Nephron progenitor cell (in vitro differentiated cells): ENCODE measurements at regions not wholly inside any gene's neighbourhood (a gene's known extent, or its start where the extent isn't known, plus 50 kb on each side); places are given as distances from the start of the nearest gene placed in this dataset.
"Not testable (repeated sequence)": the region's sequence is repeated elsewhere in the genome, so short reads cannot be mapped to it uniquely, and the experiment has no call there.

Experiments
- DNase-seq: peaks from one replicate; pipeline ENCODE4 v3.0.0; 2021
- H3K27ac Mint-ChIP-seq: 2 replicates; pipeline ENCODE4 v1.8.0; 2021; ENCODE audit warnings: mild to moderate bottlenecking, moderate library complexity, mixed read lengths
- H3K27me3 Mint-ChIP-seq: 2 replicates; pipeline ENCODE4 v1.8.0; 2021; ENCODE audit warnings: mild to moderate bottlenecking, low read depth, mixed read lengths; ENCODE audit not compliant: poor library complexity
- H3K36me3 Mint-ChIP-seq: 2 replicates; pipeline ENCODE4 v1.8.0; 2021; ENCODE audit warnings: low read depth, mixed read lengths
- H3K4me1 Mint-ChIP-seq: 2 replicates; pipeline ENCODE4 v1.8.0; 2021; ENCODE audit warnings: mixed read lengths
- H3K4me3 Mint-ChIP-seq: 2 replicates; pipeline ENCODE4 v1.8.0; 2021; ENCODE audit warnings: mild to moderate bottlenecking, moderate library complexity, mixed read lengths
- H3K9me3 Mint-ChIP-seq: 2 replicates; pipeline ENCODE4 v1.8.0; 2021; ENCODE audit warnings: mild to moderate bottlenecking, moderate library complexity, mixed read lengths
- TF ChIP-seq, protein P1 (sequence below): fragments of 200-600 bp; sonication (generic); IDR thresholded peaks from 2 replicates; pipeline ENCODE4 v1.5.0; 2021; ENCODE audit warnings: antibody characterized with exemption

DNA sequence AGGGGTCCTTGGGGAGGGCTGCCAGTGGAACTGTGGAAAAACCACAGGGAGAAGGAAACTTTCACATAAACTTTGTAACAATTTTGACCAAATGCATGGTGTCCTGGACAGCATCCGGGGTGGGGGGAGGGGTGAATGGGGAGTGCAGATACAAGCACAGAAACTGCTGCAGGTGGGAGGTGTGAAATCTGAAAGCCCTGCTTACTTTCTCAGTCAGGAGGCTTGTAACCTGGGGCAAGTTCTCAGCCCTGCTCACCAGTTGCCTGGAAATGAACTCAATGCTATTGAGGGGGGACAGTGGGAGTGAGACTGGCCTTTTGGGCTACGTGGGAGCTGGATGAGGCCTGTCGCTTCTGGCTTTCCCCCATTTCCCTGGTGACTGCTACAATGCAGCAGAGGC is 694.5 kb upstream of the ZNF608 start:
- H3K4me3 Mint-ChIP-seq = no peak overlapping the region
- H3K9me3 Mint-ChIP-seq = peaks cover 94% of the 10 kb centered on the region
- H3K36me3 Mint-ChIP-seq = peaks cover 71% of the 10 kb centered on the region
- H3K4me1 Mint-ChIP-seq = peaks cover 9% of the 10 kb centered on the region
- peaks cover 8% of the 10 kb centered on the region for H3K27me3 Mint-ChIP-seq
- TF ChIP-seq, protein P1, sequence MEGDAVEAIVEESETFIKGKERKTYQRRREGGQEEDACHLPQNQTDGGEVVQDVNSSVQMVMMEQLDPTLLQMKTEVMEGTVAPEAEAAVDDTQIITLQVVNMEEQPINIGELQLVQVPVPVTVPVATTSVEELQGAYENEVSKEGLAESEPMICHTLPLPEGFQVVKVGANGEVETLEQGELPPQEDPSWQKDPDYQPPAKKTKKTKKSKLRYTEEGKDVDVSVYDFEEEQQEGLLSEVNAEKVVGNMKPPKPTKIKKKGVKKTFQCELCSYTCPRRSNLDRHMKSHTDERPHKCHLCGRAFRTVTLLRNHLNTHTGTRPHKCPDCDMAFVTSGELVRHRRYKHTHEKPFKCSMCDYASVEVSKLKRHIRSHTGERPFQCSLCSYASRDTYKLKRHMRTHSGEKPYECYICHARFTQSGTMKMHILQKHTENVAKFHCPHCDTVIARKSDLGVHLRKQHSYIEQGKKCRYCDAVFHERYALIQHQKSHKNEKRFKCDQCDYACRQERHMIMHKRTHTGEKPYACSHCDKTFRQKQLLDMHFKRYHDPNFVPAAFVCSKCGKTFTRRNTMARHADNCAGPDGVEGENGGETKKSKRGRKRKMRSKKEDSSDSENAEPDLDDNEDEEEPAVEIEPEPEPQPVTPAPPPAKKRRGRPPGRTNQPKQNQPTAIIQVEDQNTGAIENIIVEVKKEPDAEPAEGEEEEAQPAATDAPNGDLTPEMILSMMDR = no peak
- no peak overlapping the region for H3K27ac Mint-ChIP-seq
- no peak for DNase-seq

DNA sequence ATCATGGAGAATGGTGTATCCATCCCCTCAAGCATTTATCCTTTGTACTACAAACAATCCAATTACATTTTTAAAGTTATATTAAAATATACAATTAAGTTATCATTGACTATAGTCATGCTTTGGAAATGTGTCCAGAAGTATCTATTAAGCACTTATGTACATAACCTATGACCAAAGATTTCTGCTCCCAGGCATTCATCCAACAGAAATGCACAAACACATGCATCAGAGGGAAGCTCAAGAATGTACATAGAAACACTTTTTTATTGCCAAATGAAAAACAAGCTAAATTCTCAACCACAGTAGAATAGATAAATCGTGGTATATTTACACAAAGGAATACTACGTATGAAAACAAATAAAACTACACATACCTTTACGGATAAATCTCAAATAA is 700.5 kb upstream of the ZNF608 start:
- no peak for DNase-seq
- peaks cover 49% of the 10 kb centered on the region for H3K9me3 Mint-ChIP-seq
- H3K4me1 Mint-ChIP-seq = no peaks in the 10 kb centered on the region
- H3K36me3 Mint-ChIP-seq = peaks cover 34% of the 10 kb centered on the region
- H3K27ac Mint-ChIP-seq = no peak overlapping the region
- TF ChIP-seq, protein P1 = no peak
- H3K4me3 Mint-ChIP-seq = no peak overlapping the region
- H3K27me3 Mint-ChIP-seq = peaks cover 5% of the 10 kb centered on the region

DNA sequence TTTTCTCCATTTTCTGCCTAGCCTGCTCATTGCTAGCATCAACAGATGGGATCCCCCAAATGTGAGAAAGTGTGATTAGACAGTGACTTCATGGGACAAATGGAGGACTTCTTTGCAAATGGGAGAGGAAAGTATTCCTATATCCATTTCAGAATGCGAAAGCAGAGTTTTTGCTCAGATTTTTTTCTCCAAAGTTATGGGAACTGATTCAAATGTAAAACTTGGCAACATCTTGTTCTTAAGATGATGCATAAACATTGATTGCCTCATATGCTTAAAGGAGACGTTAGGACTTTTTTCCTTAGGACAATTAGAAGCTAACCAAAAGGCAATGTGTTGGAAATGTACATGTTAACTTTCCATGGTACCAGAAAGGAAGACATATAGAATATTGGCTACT is 704.3 kb upstream of the ZNF608 start:
- no peak for DNase-seq
- Mint-ChIP-seq H3K9me3 (peaks cover 19% of the 10 kb centered on the region), H3K4me3 (no peak overlapping the region), H3K36me3 (peaks cover 5% of the 10 kb centered on the region), H3K27ac (no peak overlapping the region), H3K27me3 (no peaks in the 10 kb centered on the region), H3K4me1 (peaks cover 12% of the 10 kb centered on the region)
- TF ChIP-seq, protein P1 = no peak

DNA sequence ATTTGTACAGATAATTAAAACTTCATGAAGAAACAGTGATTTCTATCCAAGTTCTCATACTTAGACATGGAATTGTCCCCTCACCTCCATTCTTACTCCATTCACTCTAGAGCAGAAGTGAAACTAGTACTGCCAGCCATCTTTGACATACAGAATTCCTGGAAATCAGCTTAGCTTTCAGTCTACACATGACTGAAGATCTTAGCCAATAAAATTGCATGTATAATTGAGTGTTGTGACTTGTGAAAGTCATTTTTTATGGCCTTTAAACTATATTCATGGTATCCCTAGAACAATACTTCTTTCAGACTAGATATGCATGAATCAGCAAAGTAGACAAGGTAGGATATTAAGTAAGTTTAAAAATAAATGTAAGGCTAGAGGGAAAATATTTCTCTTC is 705.2 kb upstream of the ZNF608 start:
- Mint-ChIP-seq H3K27me3 (no peaks in the 10 kb centered on the region), H3K27ac (no peak overlapping the region), H3K9me3 (peaks cover 18% of the 10 kb centered on the region), H3K4me1 (peaks cover 12% of the 10 kb centered on the region), H3K36me3 (peaks cover 11% of the 10 kb centered on the region), H3K4me3 (no peak overlapping the region)
- TF ChIP-seq, protein P1 = no peak
- DNase-seq = no peak

DNA sequence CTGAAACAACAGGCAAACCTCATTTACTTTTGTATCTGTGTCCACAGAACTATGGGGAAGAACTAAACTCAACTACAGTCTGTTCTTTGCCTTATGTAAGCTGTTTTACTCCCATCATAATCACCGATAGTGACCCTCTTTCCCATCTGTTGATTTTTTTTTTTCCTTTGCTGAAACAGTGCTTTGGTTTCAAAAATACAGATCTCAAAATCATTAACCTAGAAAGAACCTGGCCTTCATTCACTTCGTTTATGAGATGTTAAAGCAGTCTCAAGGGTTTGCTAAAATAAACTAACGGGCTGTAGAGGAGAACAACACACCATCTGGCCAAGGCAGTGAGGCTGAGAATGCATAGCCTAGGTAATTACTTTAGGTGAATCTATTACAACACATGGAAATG is 706.6 kb upstream of the ZNF608 start:
- TF ChIP-seq, protein P1 = no peak
- peaks cover 12% of the 10 kb centered on the region for H3K4me1 Mint-ChIP-seq
- no peak overlapping the region for H3K27ac Mint-ChIP-seq
- H3K9me3 Mint-ChIP-seq = peaks cover 29% of the 10 kb centered on the region
- peaks cover 21% of the 10 kb centered on the region for H3K36me3 Mint-ChIP-seq
- no peak for DNase-seq
- no peak overlapping the region for H3K4me3 Mint-ChIP-seq
- no peaks in the 10 kb centered on the region for H3K27me3 Mint-ChIP-seq

DNA sequence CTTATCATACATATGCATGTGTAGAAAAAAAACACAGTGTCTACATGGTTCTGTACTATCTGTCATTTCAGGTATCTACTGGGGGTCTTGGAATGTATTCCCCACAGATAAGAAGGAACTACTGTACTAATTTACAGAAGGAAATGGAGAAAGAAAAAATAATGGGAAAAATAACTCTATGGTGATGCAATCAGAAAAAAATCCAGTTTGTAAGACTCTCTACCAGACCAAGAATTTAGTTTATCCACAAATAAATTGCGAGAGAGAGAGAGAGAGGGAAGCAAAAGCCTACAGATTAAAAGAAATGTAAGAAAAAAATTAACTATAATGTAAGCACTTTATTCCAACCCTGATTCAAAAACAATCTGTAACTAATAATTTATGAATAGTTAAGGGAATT is 708.6 kb upstream of the ZNF608 start:
- H3K36me3 Mint-ChIP-seq = peaks cover 34% of the 10 kb centered on the region
- H3K4me3 Mint-ChIP-seq = no peak overlapping the region
- H3K27me3 Mint-ChIP-seq = no peaks in the 10 kb centered on the region
- peaks cover 48% of the 10 kb centered on the region for H3K9me3 Mint-ChIP-seq
- H3K4me1 Mint-ChIP-seq = peaks cover 12% of the 10 kb centered on the region
- DNase-seq = no peak
- H3K27ac Mint-ChIP-seq = no peak overlapping the region
- TF ChIP-seq, protein P1 = no peak

DNA sequence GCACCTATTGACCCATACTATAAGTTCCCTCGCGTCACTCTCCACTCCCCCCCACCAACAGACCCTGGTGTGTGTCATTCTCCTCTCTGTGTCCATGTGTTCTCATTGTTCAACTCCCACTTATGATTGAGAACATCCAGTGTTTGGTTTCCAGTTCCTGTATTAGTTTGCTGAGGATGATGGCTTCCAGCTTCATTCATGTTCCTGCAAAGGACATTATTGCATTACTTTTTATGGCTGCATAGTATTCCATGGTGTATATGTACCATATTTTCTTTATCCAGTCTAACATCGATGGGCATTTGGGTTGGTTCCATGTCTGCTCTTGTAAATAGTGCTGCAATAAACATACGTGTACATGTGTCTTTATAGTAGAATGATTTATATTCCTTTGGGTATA is 709.6 kb upstream of the ZNF608 start:
- peaks cover 34% of the 10 kb centered on the region for H3K36me3 Mint-ChIP-seq
- peaks cover 19% of the 10 kb centered on the region for H3K4me1 Mint-ChIP-seq
- H3K4me3 Mint-ChIP-seq, DNase-seq, H3K27ac Mint-ChIP-seq, H3K27me3 Mint-ChIP-seq: not testable (repeated sequence)
- peaks cover 48% of the 10 kb centered on the region for H3K9me3 Mint-ChIP-seq
